Activated CD4-positive, alpha-beta T cell treated with anti-CD3 and anti-CD28 coated beads, Interleukin-2, amount 50 U/mL, for 48 hours (primary cell): ENCODE measurements at regions not wholly inside any gene's neighbourhood (a gene's known extent, or its start where the extent isn't known, plus 50 kb on each side); places are given as distances from the start of the nearest gene placed in this dataset.

Source experiments
- DNase-seq, 2 experiments: peaks; one replicate each; pipeline ENCODE4 v3.0.0-alpha.2; 2020

- DNase-seq, result no peak
Observed at GRCh38 chr2:175552902-175553301, 371.4 kb upstream of the ATP5MC3 start.

- no peak for DNase-seq
Observed at GRCh38 chr2:175540421-175540820, 358.9 kb upstream of the ATP5MC3 start.

GRCh38 chr2:175539122-175539521, 357.6 kb upstream of the ATP5MC3 start:
- no peak for DNase-seq

- DNase-seq, result no peak
Observed at GRCh38 chr2:175536059-175536458, 354.5 kb upstream of the ATP5MC3 start.

- DNase-seq, result no peak
Observed at GRCh38 chr2:175535631-175536030, 354.1 kb upstream of the ATP5MC3 start.

- DNase-seq, result no peak
Observed at GRCh38 chr2:175525975-175526374, 344.5 kb upstream of the ATP5MC3 start.

GRCh38 chr2:175523001-175523400, 341.5 kb upstream of the ATP5MC3 start:
- no peak for DNase-seq

- DNase-seq, result no peak
Observed at GRCh38 chr2:175518206-175518605, 336.7 kb upstream of the ATP5MC3 start.

GRCh38 chr2:175516555-175516954, 335.0 kb upstream of the ATP5MC3 start:
- DNase-seq, result no peak

- DNase-seq, result no peak
Observed at GRCh38 chr2:175500255-175500654, 318.7 kb upstream of the ATP5MC3 start.

- DNase-seq, result no peak
Observed at GRCh38 chr2:175490360-175490791, 308.9 kb upstream of the ATP5MC3 start.

- no peak for DNase-seq
Observed at GRCh38 chr2:175478096-175478768, 296.7 kb upstream of the ATP5MC3 start.

- DNase-seq, result no peak
Observed at GRCh38 chr2:175476948-175477347, 295.4 kb upstream of the ATP5MC3 start.

GRCh38 chr2:175476374-175476773, 294.9 kb upstream of the ATP5MC3 start:
- no peak for DNase-seq

GRCh38 chr2:175475130-175475529, 293.6 kb upstream of the ATP5MC3 start:
- no peak for DNase-seq

GRCh38 chr2:175468431-175469098, 287.1 kb upstream of the ATP5MC3 start:
- DNase-seq, result no peak

GRCh38 chr2:175465101-175465500, 283.6 kb upstream of the ATP5MC3 start:
- no peak for DNase-seq

GRCh38 chr2:175464311-175464670, 282.8 kb upstream of the ATP5MC3 start:
- no peak for DNase-seq

GRCh38 chr2:175463589-175464310, 282.2 kb upstream of the ATP5MC3 start:
- no peak for DNase-seq

GRCh38 chr2:175463169-175463568, 281.7 kb upstream of the ATP5MC3 start:
- DNase-seq, result no peak

GRCh38 chr2:175462246-175462645, 280.7 kb upstream of the ATP5MC3 start:
- no peak for DNase-seq

GRCh38 chr2:175461839-175462238, 280.3 kb upstream of the ATP5MC3 start:
- DNase-seq, result no peak

GRCh38 chr2:175457895-175458448, 276.5 kb upstream of the ATP5MC3 start:
- DNase-seq, result no peak

GRCh38 chr2:175454953-175455389, 273.5 kb upstream of the ATP5MC3 start:
- no peak for DNase-seq
